SK-N-MC (cell line): ENCODE measurements at regions not wholly inside any gene's neighbourhood (a gene's known extent, or its start where the extent isn't known, plus 50 kb on each side); places are given as distances from the start of the nearest gene placed in this dataset.

ENCODE experiments used
- EZH2 ChIP-seq: fragments of 200-600 bp; sonication (generic); IDR thresholded peaks from one replicate; pipeline ENCODE4 v1.6.1; 2017; ENCODE audit warnings: antibody characterized with exemption
- FOXP2 ChIP-seq: optimal IDR thresholded peaks from 2 replicates; pipeline ENCODE3; 2011; ENCODE audit warnings: mild to moderate bottlenecking, moderate library complexity; ENCODE audit not compliant: insufficient read depth; ENCODE audit errors: extremely low read length, control extremely low read depth
- POLR2AphosphoS5 ChIP-seq: IDR thresholded peaks from 2 replicates; pipeline ENCODE4 v1.6.1; 2012; ENCODE audit warnings: mild to moderate bottlenecking, low read depth, low read length, borderline replicate concordance

GRCh38 chr1:221878134-221878533, 136.2 kb upstream of the DUSP10 start:
- TF ChIP-seq POLR2AphosphoS5 (no peak), EZH2 (no peak), FOXP2 (no peak)
